HEK293 (cell line): ENCODE measurements at regions not wholly inside any gene's neighbourhood (a gene's known extent, or its start where the extent isn't known, plus 50 kb on each side); places are given as distances from the start of the nearest gene placed in this dataset.

Source experiments
- CTCF ChIA-PET: fragments of 350-600 bp; formaldehyde crosslinking; extraction: SDS; loops from one replicate; lab custom pipeline; 2021; ENCODE audit warnings: antibody characterized with exemption; lab: Yijun Ruan, JAX
- POLR2A ChIA-PET: fragments of 300-600 bp; formaldehyde crosslinking; extraction: SDS; loops from one replicate; lab custom pipeline; 2020; ENCODE audit warnings: antibody characterized with exemption, inconsistent platforms; lab: Yijun Ruan, JAX
- H3K27ac ChIP-seq: fragments of 200-500 bp; sonication (Bioruptor generic); 2 replicates; pipeline ENCODE4 v1.5.1; 2014; ENCODE audit warnings: low read depth, low read length, control low read depth, inconsistent platforms; ENCODE audit errors: extremely low read depth
- H3K36me3 ChIP-seq, 2 experiments: fragments of 200-500 bp in 1 of 2; sonication (Bioruptor generic) in 1 of 2; 1 replicate in 1 of 2; 2 replicates in 1 of 2; pipeline ENCODE4 v1.5.1; 2014 to 2017; ENCODE audit warnings: inconsistent platforms in 2 of 2, low read length in 2 of 2; ENCODE audit not compliant: control insufficient read depth in 2 of 2, insufficient read depth in 1 of 2
- H3K4me1 ChIP-seq: fragments of 200-500 bp; sonication (Bioruptor generic); 2 replicates; pipeline ENCODE4 v1.5.1; 2014; ENCODE audit warnings: mild to moderate bottlenecking, low read length, inconsistent platforms; ENCODE audit not compliant: control insufficient read depth, insufficient read depth
- H3K4me3 ChIP-seq: 2 replicates; pipeline ENCODE4 v1.5.1; 2011; ENCODE audit warnings: low read depth, mild to moderate bottlenecking, control low read depth, low read length, moderate library complexity
- H3K9me3 ChIP-seq: fragments of 200-500 bp; sonication (Bioruptor generic); 2 replicates; pipeline ENCODE4 v1.5.1; 2014; ENCODE audit warnings: low read depth, low read length, inconsistent platforms; ENCODE audit not compliant: control insufficient read depth, insufficient read depth
- EGR2 ChIP-seq: fragments of 450-650 bp; formaldehyde crosslinking; IDR thresholded peaks from 2 replicates; pipeline ENCODE4 v1.5.1; 2016; ENCODE audit warnings: low read depth, missing biosample characterization, missing genetic modification characterization
- GLI2 ChIP-seq: fragments of 450-650 bp; formaldehyde crosslinking; IDR thresholded peaks from 2 replicates; pipeline ENCODE4; 2017; ENCODE audit warnings: missing biosample characterization, missing genetic modification characterization, low read depth, borderline replicate concordance
- HOXA7 ChIP-seq: sonication (generic); formaldehyde crosslinking; IDR thresholded peaks from 2 replicates; pipeline ENCODE4 v1.8.1; 2022; ENCODE audit warnings: missing genetic modification reagents, borderline replicate concordance
- KLF7 ChIP-seq: fragments of 450-650 bp; formaldehyde crosslinking; IDR thresholded peaks from 2 replicates; pipeline ENCODE4 v1.5.1; 2016; ENCODE audit warnings: missing biosample characterization, missing genetic modification characterization, borderline replicate concordance
- MZF1 ChIP-seq: fragments of 450-650 bp; formaldehyde crosslinking; IDR thresholded peaks from 2 replicates; pipeline ENCODE4 v1.5.1; 2017; ENCODE audit warnings: missing biosample characterization, missing genetic modification characterization, borderline replicate concordance
- OVOL3 ChIP-seq: fragments of 450-650 bp; formaldehyde crosslinking; IDR thresholded peaks from 2 replicates; pipeline ENCODE4 v1.5.1; 2016; ENCODE audit warnings: missing biosample characterization, missing genetic modification characterization
- SETDB1 ChIP-seq: IDR thresholded peaks from one replicate; pipeline ENCODE4 v1.6.1; 2017; ENCODE audit warnings: mild to moderate bottlenecking, low read length, moderate library complexity, mixed read lengths; ENCODE audit not compliant: insufficient read length
- SP2 ChIP-seq: fragments of 450-650 bp; formaldehyde crosslinking; IDR thresholded peaks from 2 replicates; pipeline ENCODE4 v1.5.1; 2016; ENCODE audit warnings: missing biosample characterization, missing genetic modification characterization
- TRIM28 ChIP-seq: IDR thresholded peaks from 2 replicates; pipeline ENCODE4 v1.6.1; 2011; ENCODE audit warnings: low read length, control low read depth, borderline replicate concordance
- ZBTB17 ChIP-seq: fragments of 450-650 bp; formaldehyde crosslinking; IDR thresholded peaks from 2 replicates; pipeline ENCODE4 v1.5.1; 2016; ENCODE audit warnings: missing biosample characterization, missing genetic modification characterization
- ZNF114 ChIP-seq: fragments of 450-650 bp; formaldehyde crosslinking; IDR thresholded peaks from 2 replicates; pipeline ENCODE4 v1.5.0; 2017; ENCODE audit warnings: missing biosample characterization, missing genetic modification characterization
- ZNF132 ChIP-seq: fragments of 450-650 bp; formaldehyde crosslinking; IDR thresholded peaks from 2 replicates; pipeline ENCODE4 v1.5.1; 2017; ENCODE audit warnings: missing biosample characterization, missing genetic modification characterization, borderline replicate concordance
- ZNF239 ChIP-seq: fragments of 450-650 bp; formaldehyde crosslinking; IDR thresholded peaks from 2 replicates; pipeline ENCODE4 v1.5.1; 2016; ENCODE audit warnings: missing biosample characterization, missing genetic modification characterization
- ZNF514 ChIP-seq: fragments of 450-650 bp; formaldehyde crosslinking; IDR thresholded peaks from 2 replicates; pipeline ENCODE4 v1.5.1; 2016; ENCODE audit warnings: missing biosample characterization, missing genetic modification characterization
- ZNF777 ChIP-seq: fragments of 450-650 bp; formaldehyde crosslinking; IDR thresholded peaks from 2 replicates; pipeline ENCODE4 v1.5.1; 2017; ENCODE audit warnings: missing biosample characterization, missing genetic modification characterization, borderline replicate concordance
- ZNF830 ChIP-seq: fragments of 450-650 bp; IDR thresholded peaks from 2 replicates; pipeline ENCODE4 v1.5.0; 2018; ENCODE audit warnings: missing biosample characterization, missing genetic modification characterization, low read depth, mild to moderate bottlenecking, moderate library complexity
- ZSCAN30 ChIP-seq: fragments of 450-650 bp; IDR thresholded peaks from 2 replicates; pipeline ENCODE4 v1.5.1; 2018; ENCODE audit warnings: missing biosample characterization, mild to moderate bottlenecking, missing genetic modification characterization, moderate library complexity
- TF ChIP-seq, protein P1 (sequence below): fragments of 450-650 bp; IDR thresholded peaks from 2 replicates; pipeline ENCODE4 v1.5.1; 2018; ENCODE audit warnings: missing biosample characterization, mild to moderate bottlenecking, missing genetic modification characterization
- TF ChIP-seq, protein P2 (sequence below): fragments of 450-650 bp; formaldehyde crosslinking; conservative IDR thresholded peaks from 2 replicates; pipeline ENCODE4 v1.5.1; 2016; ENCODE audit warnings: low read depth, missing biosample characterization, missing genetic modification characterization
- TF ChIP-seq, protein P3 (sequence below): fragments of 450-650 bp; formaldehyde crosslinking; IDR thresholded peaks from 2 replicates; pipeline ENCODE4 v1.5.1; 2016; ENCODE audit warnings: missing biosample characterization, missing genetic modification characterization, borderline replicate concordance

DNA sequence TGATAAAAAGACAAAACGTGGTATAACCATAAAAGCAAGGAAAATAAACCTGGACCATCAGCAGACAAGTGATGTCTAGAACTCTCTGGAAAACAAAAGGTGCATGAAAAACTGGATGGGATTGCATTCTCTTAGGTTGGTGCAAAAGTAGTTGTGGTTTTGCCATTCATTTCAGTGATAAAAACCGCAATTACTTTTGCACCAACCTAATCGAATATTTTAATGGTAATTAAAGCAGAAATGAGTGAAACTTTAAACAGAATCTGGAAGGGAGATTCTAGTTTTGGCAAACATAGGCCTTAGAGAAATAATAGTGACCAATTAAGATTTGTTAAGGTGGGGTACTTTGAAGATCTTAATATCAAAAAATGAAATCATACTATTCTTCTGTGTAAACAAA lies 800.8 kb upstream of the GYPC start (continued):
- TF ChIP-seq ZSCAN30 (no peak), OVOL3 (tag by site-specific recombination) (no peak), SP2 (tag by site-specific recombination) (no peak), ZNF239 (tag by site-specific recombination) (no peak), HOXA7 (no peak), ZNF132 (no peak), ZBTB17 (tag by site-specific recombination) (no peak)
- TF ChIP-seq, all 188 proteins: peak for 0

DNA sequence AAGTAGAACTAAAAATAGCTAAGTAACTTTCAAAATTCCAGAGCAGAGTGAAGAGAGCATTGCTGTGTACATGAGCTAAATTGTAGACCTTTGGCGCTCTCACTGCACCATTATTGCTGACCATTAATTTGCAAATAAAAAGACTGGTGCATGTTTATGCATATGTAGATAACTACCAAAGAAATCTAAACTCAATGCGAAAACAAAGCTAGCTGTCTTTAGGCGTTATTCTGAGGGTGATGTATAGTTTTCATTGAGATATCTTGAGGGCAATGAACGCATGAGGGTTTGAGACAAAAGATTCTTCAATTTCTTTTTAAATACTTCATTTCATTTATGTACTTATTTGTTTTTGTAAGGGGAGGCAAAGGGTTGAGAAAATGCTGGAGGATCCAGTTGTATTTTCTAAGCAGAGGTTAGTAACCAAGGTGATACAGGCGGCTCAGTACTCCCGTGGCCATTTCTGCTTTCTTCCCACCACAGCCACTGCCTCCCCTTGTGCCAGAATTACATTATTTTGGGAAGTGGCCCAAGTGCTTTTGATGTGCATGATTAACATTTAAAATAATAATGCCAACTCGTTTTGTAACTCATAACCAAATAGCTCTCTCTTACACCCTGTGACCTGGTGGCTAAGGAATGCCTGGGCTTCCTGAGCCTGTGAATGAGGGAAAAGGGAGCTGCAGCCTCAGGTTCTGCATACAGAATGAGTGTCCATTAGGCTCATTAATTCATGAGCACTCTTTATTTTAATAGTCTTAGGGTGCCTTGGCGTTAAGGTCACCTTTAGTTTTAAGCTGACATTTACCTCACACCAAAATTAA lies 797.8 kb upstream of the GYPC start:
- Histone ChIP-seq H3K27ac (no peak overlapping the region), H3K4me3 (no peak overlapping the region), H3K36me3 (no peaks in the 10 kb centered on the region), H3K4me1 (no peaks in the 10 kb centered on the region), H3K9me3 (no peaks in the 10 kb centered on the region)
- ChIA-PET POLR2A (no interaction called here), CTCF (no interaction called here)
- TF ChIP-seq, protein P1, sequence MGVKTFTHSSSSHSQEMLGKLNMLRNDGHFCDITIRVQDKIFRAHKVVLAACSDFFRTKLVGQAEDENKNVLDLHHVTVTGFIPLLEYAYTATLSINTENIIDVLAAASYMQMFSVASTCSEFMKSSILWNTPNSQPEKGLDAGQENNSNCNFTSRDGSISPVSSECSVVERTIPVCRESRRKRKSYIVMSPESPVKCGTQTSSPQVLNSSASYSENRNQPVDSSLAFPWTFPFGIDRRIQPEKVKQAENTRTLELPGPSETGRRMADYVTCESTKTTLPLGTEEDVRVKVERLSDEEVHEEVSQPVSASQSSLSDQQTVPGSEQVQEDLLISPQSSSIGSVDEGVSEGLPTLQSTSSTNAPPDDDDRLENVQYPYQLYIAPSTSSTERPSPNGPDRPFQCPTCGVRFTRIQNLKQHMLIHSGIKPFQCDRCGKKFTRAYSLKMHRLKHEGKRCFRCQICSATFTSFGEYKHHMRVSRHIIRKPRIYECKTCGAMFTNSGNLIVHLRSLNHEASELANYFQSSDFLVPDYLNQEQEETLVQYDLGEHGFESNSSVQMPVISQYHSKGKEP: no peak
- TF ChIP-seq TRIM28 (no peak), ZNF514 (tag by site-specific recombination) (no peak)

DNA sequence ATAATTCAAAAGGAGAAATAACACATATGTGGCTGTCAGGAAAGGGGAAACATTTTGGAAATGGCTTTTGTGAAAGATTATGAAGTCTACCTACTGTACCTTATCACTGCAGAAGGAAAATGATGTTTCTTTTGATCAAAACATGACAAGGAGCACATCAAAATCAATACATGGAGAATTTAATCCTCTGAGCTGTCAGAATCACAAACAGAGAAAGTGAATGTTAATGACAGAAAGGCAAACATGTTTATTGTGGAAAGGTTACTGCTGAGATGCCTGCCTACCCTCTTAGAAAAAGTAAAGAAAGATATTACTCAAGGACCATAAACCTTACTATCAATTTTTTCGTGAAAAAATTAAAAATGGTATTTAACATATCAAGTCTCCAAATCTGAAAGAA lies 794.5 kb upstream of the GYPC start:
- Histone ChIP-seq H3K27ac (no peak overlapping the region), H3K4me1 (no peaks in the 10 kb centered on the region), H3K36me3 (no peaks in the 10 kb centered on the region), H3K9me3 (no peaks in the 10 kb centered on the region), H3K4me3 (no peak overlapping the region)
- ChIA-PET CTCF (no interaction called here), POLR2A (no interaction called here)
- TF ChIP-seq, protein P2, sequence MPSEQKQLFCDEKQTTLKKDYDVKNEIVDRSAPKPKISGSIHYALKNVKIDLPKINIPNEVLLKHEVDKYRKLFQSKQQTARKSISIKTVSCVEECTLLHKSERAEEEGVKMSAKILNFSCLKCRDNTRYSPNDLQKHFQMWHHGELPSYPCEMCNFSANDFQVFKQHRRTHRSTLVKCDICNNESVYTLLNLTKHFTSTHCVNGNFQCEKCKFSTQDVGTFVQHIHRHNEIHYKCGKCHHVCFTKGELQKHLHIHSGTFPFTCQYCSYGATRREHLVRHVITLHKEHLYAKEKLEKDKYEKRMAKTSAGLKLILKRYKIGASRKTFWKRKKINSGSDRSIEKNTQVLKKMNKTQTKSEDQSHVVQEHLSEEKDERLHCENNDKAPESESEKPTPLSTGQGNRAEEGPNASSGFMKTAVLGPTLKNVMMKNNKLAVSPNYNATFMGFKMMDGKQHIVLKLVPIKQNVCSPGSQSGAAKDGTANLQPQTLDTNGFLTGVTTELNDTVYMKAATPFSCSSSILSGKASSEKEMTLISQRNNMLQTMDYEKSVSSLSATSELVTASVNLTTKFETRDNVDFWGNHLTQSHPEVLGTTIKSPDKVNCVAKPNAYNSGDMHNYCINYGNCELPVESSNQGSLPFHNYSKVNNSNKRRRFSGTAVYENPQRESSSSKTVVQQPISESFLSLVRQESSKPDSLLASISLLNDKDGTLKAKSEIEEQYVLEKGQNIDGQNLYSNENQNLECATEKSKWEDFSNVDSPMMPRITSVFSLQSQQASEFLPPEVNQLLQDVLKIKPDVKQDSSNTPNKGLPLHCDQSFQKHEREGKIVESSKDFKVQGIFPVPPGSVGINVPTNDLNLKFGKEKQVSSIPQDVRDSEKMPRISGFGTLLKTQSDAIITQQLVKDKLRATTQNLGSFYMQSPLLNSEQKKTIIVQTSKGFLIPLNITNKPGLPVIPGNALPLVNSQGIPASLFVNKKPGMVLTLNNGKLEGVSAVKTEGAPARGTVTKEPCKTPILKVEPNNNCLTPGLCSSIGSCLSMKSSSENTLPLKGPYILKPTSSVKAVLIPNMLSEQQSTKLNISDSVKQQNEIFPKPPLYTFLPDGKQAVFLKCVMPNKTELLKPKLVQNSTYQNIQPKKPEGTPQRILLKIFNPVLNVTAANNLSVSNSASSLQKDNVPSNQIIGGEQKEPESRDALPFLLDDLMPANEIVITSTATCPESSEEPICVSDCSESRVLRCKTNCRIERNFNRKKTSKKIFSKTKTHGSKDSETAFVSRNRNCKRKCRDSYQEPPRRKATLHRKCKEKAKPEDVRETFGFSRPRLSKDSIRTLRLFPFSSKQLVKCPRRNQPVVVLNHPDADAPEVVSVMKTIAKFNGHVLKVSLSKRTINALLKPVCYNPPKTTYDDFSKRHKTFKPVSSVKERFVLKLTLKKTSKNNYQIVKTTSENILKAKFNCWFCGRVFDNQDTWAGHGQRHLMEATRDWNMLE (tag by site-specific recombination): no peak
- TF ChIP-seq GLI2 (tag by site-specific recombination) (no peak), ZNF777 (tag by site-specific recombination) (no peak), KLF7 (tag by site-specific recombination) (no peak), EGR2 (tag by site-specific recombination) (no peak), MZF1 (tag by site-specific recombination) (no peak), SETDB1 (no peak), ZNF114 (no peak), ZNF830 (tag by site-specific recombination) (no peak)
- TF ChIP-seq, protein P1: no peak
- TF ChIP-seq, protein P3, sequence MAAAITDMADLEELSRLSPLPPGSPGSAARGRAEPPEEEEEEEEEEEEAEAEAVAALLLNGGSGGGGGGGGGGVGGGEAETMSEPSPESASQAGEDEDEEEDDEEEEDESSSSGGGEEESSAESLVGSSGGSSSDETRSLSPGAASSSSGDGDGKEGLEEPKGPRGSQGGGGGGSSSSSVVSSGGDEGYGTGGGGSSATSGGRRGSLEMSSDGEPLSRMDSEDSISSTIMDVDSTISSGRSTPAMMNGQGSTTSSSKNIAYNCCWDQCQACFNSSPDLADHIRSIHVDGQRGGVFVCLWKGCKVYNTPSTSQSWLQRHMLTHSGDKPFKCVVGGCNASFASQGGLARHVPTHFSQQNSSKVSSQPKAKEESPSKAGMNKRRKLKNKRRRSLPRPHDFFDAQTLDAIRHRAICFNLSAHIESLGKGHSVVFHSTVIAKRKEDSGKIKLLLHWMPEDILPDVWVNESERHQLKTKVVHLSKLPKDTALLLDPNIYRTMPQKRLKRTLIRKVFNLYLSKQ (tag by site-specific recombination): no peak
